Liver (tissue), 3 donors: ENCODE measurements at regions not wholly inside any gene's neighbourhood (a gene's known extent, or its start where the extent isn't known, plus 50 kb on each side); places are given as distances from the start of the nearest gene placed in this dataset.
"Not testable (repeated sequence)": the region's sequence is repeated elsewhere in the genome, so short reads cannot be mapped to it uniquely, and the experiment has no call there.

Experiments used
- EGR1 ChIP-seq, 2 donors: IDR thresholded peaks; 2 replicates each; pipeline ENCODE4 v1.6.1; 2016 to 2018; ENCODE audit warnings: antibody characterized with exemption in 2 of 2, low read depth in 2 of 2
- HNF4G ChIP-seq: IDR thresholded peaks from 2 replicates; pipeline ENCODE4 v1.6.1; 2016; ENCODE audit warnings: antibody characterized with exemption
- JUND ChIP-seq, 2 donors: IDR thresholded peaks; 2 replicates each; pipeline ENCODE4 v1.6.1; 2016; ENCODE audit warnings: antibody characterized with exemption in 2 of 2
- MAX ChIP-seq: IDR thresholded peaks from 2 replicates; pipeline ENCODE4 v1.6.1; 2016; ENCODE audit warnings: antibody characterized with exemption
- RAD21 ChIP-seq, 2 donors: IDR thresholded peaks; 2 replicates each; pipeline ENCODE4 v1.6.1; 2016; ENCODE audit warnings: antibody characterized with exemption in 2 of 2, mild to moderate bottlenecking in 2 of 2
- SP1 ChIP-seq: IDR thresholded peaks from 2 replicates; pipeline ENCODE4 v1.6.1; 2018; ENCODE audit warnings: antibody characterized with exemption, mild to moderate bottlenecking
- YY1 ChIP-seq: IDR thresholded peaks from 2 replicates; pipeline ENCODE4 v1.6.1; 2016; ENCODE audit warnings: antibody characterized with exemption, mild to moderate bottlenecking
- ZBTB33 ChIP-seq: IDR thresholded peaks from 2 replicates; pipeline ENCODE4 v1.6.1; 2016; ENCODE audit warnings: antibody characterized with exemption
- TF ChIP-seq, protein P1 (sequence below): fragments of 150-350 bp; IDR thresholded peaks from 2 replicates; pipeline ENCODE4 v1.5.1; 2017; ENCODE audit warnings: improper control_type of control experiment, low read depth, low read length; ENCODE audit not compliant: missing input control
- donor health status: healthy.
- donor health status: healthy.

DNA sequence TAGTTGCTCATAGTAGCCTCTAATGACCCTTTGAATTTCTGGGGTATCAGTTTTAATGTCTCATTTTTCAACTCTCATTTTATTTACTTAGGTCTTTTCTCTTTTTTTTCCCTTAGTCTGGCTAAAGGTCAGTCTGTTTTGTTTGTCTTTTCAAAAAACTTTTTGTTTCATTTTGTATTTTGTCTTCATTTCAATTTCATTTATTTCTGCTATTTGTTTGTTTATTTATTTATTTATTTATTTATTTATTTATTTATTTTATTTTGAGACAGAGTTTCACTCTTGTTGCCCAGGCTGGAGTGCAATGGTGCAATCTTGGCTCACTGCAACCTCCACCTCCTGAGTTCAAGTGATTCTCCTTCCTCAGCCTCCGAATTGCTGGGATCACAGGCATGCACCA lies 1076.9 kb downstream of the PCDH7 start:
- TF ChIP-seq ZBTB33; MAX; RAD21 (IDR thresholded peaks at IDR 0.05); YY1; HNF4G; EGR1 (IDR thresholded peaks at IDR 0.05; ENCODE audit: low read depth in 2 of 2); SP1; JUND (IDR thresholded peaks at IDR 0.05): not testable (repeated sequence)
- TF ChIP-seq, protein P1, sequence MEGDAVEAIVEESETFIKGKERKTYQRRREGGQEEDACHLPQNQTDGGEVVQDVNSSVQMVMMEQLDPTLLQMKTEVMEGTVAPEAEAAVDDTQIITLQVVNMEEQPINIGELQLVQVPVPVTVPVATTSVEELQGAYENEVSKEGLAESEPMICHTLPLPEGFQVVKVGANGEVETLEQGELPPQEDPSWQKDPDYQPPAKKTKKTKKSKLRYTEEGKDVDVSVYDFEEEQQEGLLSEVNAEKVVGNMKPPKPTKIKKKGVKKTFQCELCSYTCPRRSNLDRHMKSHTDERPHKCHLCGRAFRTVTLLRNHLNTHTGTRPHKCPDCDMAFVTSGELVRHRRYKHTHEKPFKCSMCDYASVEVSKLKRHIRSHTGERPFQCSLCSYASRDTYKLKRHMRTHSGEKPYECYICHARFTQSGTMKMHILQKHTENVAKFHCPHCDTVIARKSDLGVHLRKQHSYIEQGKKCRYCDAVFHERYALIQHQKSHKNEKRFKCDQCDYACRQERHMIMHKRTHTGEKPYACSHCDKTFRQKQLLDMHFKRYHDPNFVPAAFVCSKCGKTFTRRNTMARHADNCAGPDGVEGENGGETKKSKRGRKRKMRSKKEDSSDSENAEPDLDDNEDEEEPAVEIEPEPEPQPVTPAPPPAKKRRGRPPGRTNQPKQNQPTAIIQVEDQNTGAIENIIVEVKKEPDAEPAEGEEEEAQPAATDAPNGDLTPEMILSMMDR, result not testable (repeated sequence)
